HEK293 (cell line): ENCODE measurements at regions not wholly inside any gene's neighbourhood (a gene's known extent, or its start where the extent isn't known, plus 50 kb on each side); places are given as distances from the start of the nearest gene placed in this dataset.

Source experiments
- MYNN ChIP-seq: fragments of 450-650 bp; formaldehyde crosslinking; IDR thresholded peaks from 2 replicates; pipeline ENCODE4 v1.5.1; 2016; ENCODE audit warnings: missing biosample characterization, missing genetic modification characterization, borderline replicate concordance
- PRDM1 ChIP-seq: fragments of 450-650 bp; formaldehyde crosslinking; IDR thresholded peaks from 2 replicates; pipeline ENCODE4; 2016; ENCODE audit warnings: missing biosample characterization, missing genetic modification characterization
- ZNF747 ChIP-seq: fragments of 450-650 bp; formaldehyde crosslinking; IDR thresholded peaks from 2 replicates; pipeline ENCODE4 v1.5.1; 2016; ENCODE audit warnings: missing biosample characterization, missing genetic modification characterization
- TF ChIP-seq, protein P1 (sequence below): fragments of 450-650 bp; formaldehyde crosslinking; IDR thresholded peaks from 2 replicates; pipeline ENCODE4 v1.5.1; 2016; ENCODE audit warnings: missing biosample characterization, missing genetic modification characterization
- TF ChIP-seq, protein P2 (sequence below): fragments of 450-650 bp; formaldehyde crosslinking; IDR thresholded peaks from 2 replicates; pipeline ENCODE4 v1.5.1; 2017; ENCODE audit warnings: missing biosample characterization, missing genetic modification characterization

DNA sequence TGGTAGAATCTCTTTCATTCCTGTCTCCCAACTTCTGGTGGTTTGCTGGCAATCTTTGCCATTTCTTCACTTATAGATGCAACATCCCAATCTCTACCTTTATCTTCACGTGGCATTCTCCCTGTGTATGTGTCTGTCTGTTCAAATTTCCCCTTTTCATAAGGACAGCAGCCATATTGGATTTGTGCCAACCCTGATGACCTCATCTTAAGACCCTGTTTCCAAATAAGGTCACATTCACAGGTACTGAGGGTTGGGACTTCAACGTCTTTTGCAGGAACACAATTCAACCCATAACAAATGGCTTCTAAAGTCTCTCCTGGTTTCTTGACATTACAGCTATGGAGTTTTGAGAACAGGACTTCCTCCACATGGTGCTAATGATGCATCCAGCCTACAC lies 84.5 kb upstream of the OLIG2 start:
- TF ChIP-seq, protein P1, sequence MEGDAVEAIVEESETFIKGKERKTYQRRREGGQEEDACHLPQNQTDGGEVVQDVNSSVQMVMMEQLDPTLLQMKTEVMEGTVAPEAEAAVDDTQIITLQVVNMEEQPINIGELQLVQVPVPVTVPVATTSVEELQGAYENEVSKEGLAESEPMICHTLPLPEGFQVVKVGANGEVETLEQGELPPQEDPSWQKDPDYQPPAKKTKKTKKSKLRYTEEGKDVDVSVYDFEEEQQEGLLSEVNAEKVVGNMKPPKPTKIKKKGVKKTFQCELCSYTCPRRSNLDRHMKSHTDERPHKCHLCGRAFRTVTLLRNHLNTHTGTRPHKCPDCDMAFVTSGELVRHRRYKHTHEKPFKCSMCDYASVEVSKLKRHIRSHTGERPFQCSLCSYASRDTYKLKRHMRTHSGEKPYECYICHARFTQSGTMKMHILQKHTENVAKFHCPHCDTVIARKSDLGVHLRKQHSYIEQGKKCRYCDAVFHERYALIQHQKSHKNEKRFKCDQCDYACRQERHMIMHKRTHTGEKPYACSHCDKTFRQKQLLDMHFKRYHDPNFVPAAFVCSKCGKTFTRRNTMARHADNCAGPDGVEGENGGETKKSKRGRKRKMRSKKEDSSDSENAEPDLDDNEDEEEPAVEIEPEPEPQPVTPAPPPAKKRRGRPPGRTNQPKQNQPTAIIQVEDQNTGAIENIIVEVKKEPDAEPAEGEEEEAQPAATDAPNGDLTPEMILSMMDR (tag by site-specific recombination): no peak
- TF ChIP-seq ZNF747 (tag by site-specific recombination) (no peak), PRDM1 (no peak), MYNN (no peak)
- TF ChIP-seq, protein P2, sequence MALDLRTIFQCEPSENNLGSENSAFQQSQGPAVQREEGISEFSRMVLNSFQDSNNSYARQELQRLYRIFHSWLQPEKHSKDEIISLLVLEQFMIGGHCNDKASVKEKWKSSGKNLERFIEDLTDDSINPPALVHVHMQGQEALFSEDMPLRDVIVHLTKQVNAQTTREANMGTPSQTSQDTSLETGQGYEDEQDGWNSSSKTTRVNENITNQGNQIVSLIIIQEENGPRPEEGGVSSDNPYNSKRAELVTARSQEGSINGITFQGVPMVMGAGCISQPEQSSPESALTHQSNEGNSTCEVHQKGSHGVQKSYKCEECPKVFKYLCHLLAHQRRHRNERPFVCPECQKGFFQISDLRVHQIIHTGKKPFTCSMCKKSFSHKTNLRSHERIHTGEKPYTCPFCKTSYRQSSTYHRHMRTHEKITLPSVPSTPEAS: no peak
